ENCODE measurements at regions not wholly inside any gene's neighbourhood (a gene's known extent, or its start where the extent isn't known, plus 50 kb on each side); places are given as distances from the start of the nearest gene placed in this dataset.

- TF ChIP-seq CTCF (conservative IDR thresholded peaks at IDR 0.05; ENCODE audit: low read depth, low read length): no peak
- no peak for TF ChIP-seq EZH2 (IDR thresholded peaks at IDR 0.05; ENCODE audit: borderline replicate concordance, low read depth, low read length, poor library complexity, severe bottlenecking)
Observed at GRCh38 chr12:25423355-25424050, 129.6 kb downstream of the LMNTD1 start.
